IMR-90 (cell line): ENCODE measurements at regions not wholly inside any gene's neighbourhood (a gene's known extent, or its start where the extent isn't known, plus 50 kb on each side); places are given as distances from the start of the nearest gene placed in this dataset.

Source experiments
- ATAC-seq: fragments of 200-7000 bp; cut with Tn5 transposase; 2 replicates; pipeline ENCODE4 v1.9.1; 2020; ENCODE audit warnings: low read depth, mild to moderate bottlenecking, moderate library complexity
- BruUV-seq: library from RNA; stranded (reverse); fragments of 400-500 nt; replicated peaks from 2 replicates; lab custom pipeline; 2021; lab: Mats Ljungman, UMichigan
- CTCF ChIA-PET: fragments of 300-600 bp; formaldehyde crosslinking; extraction: SDS; loops from one replicate; lab custom pipeline; 2021; ENCODE audit warnings: antibody characterized with exemption; lab: Yijun Ruan, JAX
- POLR2A ChIA-PET: fragments of 300-600 bp; sonication (Branson Sonifier 250); formaldehyde crosslinking; loops from one replicate; lab custom pipeline; 2022; ENCODE audit warnings: antibody characterized with exemption; ENCODE audit not compliant: unreplicated experiment; lab: Charles Lee
- DNase-seq: peaks from one replicate; pipeline ENCODE4 v3.0.0; 2013
- H2AFZ ChIP-seq: replicated peaks from 2 replicates; pipeline ENCODE3; 2013; ENCODE audit warnings: low read length, mild to moderate bottlenecking; ENCODE audit not compliant: poor library complexity
- H2AK5ac ChIP-seq: 2 replicates; pipeline ENCODE4 v1.6.1; 2013; ENCODE audit warnings: low read depth, low read length, inconsistent platforms
- H2AK9ac ChIP-seq: replicated peaks from 2 replicates; pipeline ENCODE3; 2013; ENCODE audit warnings: mild to moderate bottlenecking, low read depth, low read length, moderate library complexity; ENCODE audit not compliant: poor library complexity
- H2BK120ac ChIP-seq: 2 replicates; pipeline ENCODE4 v1.6.1; 2013; ENCODE audit warnings: low read depth, low read length, inconsistent platforms
- H2BK15ac ChIP-seq: 3 replicates; pipeline ENCODE4 v1.6.1; 2013; ENCODE audit warnings: low read depth, low read length, inconsistent platforms
- H2BK20ac ChIP-seq: 2 replicates; pipeline ENCODE4 v1.6.1; 2013; ENCODE audit warnings: low read depth, mild to moderate bottlenecking, inconsistent platforms, low read length, moderate library complexity
- H2BK5ac ChIP-seq: 2 replicates; pipeline ENCODE4 v1.6.1; 2013; ENCODE audit warnings: mild to moderate bottlenecking, low read depth, low read length, inconsistent platforms; ENCODE audit not compliant: poor library complexity, severe bottlenecking
- H3K14ac ChIP-seq: replicated peaks from 2 replicates; pipeline ENCODE4 v1.6.1; 2013; ENCODE audit warnings: low read depth, low read length, inconsistent platforms
- H3K18ac ChIP-seq: 2 replicates; pipeline ENCODE4 v1.6.1; 2013; ENCODE audit warnings: low read depth, low read length, control low read depth
- H3K23ac ChIP-seq: 2 replicates; pipeline ENCODE4 v1.6.1; 2013; ENCODE audit warnings: low read depth, low read length, inconsistent platforms
- H3K27ac ChIP-seq: 2 replicates; pipeline ENCODE4 v1.5.1; 2013; ENCODE audit warnings: mild to moderate bottlenecking, control low read depth, low read length; ENCODE audit not compliant: insufficient read depth
- H3K27me3 ChIP-seq: 2 replicates; pipeline ENCODE4 v1.6.1; 2013; ENCODE audit warnings: low read length; ENCODE audit not compliant: control insufficient read depth, insufficient read depth
- H3K36me3 ChIP-seq: 2 replicates; pipeline ENCODE4 v1.6.1; 2013; ENCODE audit warnings: low read length, mixed read lengths; ENCODE audit not compliant: control insufficient read depth, insufficient read depth
- H3K4ac ChIP-seq: 2 replicates; pipeline ENCODE4 v1.6.1; 2013; ENCODE audit warnings: low read depth, low read length, inconsistent platforms
- H3K4me1 ChIP-seq: 2 replicates; pipeline ENCODE4 v1.6.1; 2013; ENCODE audit warnings: low read length, mixed read lengths; ENCODE audit not compliant: control insufficient read depth, insufficient read depth
- H3K4me2 ChIP-seq: 2 replicates; pipeline ENCODE4 v1.6.1; 2013; ENCODE audit warnings: low read depth, mild to moderate bottlenecking, control low read depth, low read length, moderate library complexity
- H3K4me3 ChIP-seq: 2 replicates; pipeline ENCODE4 v1.5.1; 2013; ENCODE audit warnings: low read depth, mild to moderate bottlenecking, control low read depth, low read length, moderate library complexity; ENCODE audit not compliant: insufficient read depth
- H3K56ac ChIP-seq: 2 replicates; pipeline ENCODE4 v1.6.1; 2013; ENCODE audit warnings: low read length, inconsistent platforms; ENCODE audit not compliant: insufficient read depth; ENCODE audit errors: extremely low read depth
- H3K79me1 ChIP-seq, 2 experiments: 2 replicates each; pipeline ENCODE4 v1.6.1; 2013; ENCODE audit warnings: low read length in 2 of 2, inconsistent platforms in 1 of 2, low read depth in 1 of 2
- H3K9ac ChIP-seq: 2 replicates; pipeline ENCODE4 v1.6.1; 2013; ENCODE audit warnings: low read depth, low read length, control low read depth
- H3K9me1 ChIP-seq: 2 replicates; pipeline ENCODE4 v1.6.1; 2013; ENCODE audit warnings: low read length, inconsistent platforms; ENCODE audit not compliant: insufficient read depth
- H3K9me3 ChIP-seq: 2 replicates; pipeline ENCODE4 v1.6.1; 2013; ENCODE audit warnings: low read length; ENCODE audit not compliant: control insufficient read depth, insufficient read depth
- H4K20me1 ChIP-seq: 2 replicates; pipeline ENCODE4 v1.6.1; 2013; ENCODE audit warnings: low read length, inconsistent platforms; ENCODE audit not compliant: insufficient read depth
- H4K5ac ChIP-seq: 2 replicates; pipeline ENCODE4 v1.6.1; 2013; ENCODE audit warnings: mild to moderate bottlenecking, low read depth, low read length, control low read depth
- H4K8ac ChIP-seq, 2 experiments: 2 replicates each; pipeline ENCODE4 v1.6.1; 2013; ENCODE audit warnings: low read depth in 2 of 2, low read length in 2 of 2, control low read depth in 1 of 2, inconsistent platforms in 1 of 2
- H4K91ac ChIP-seq: 2 replicates; pipeline ENCODE4 v1.6.1; 2013; ENCODE audit warnings: low read depth, low read length, inconsistent platforms; ENCODE audit not compliant: insufficient read depth
- BHLHE40 ChIP-seq: fragments of 150-350 bp; IDR thresholded peaks from 2 replicates; pipeline ENCODE4 v1.6.1; 2016; ENCODE audit warnings: mild to moderate bottlenecking, low read depth, low read length
- CEBPB ChIP-seq: IDR thresholded peaks from 2 replicates; pipeline ENCODE4 v1.6.1; 2012; ENCODE audit warnings: low read depth, low read length, improper control_type of control experiment
- CHD1 ChIP-seq: IDR thresholded peaks from 2 replicates; pipeline ENCODE4 v1.6.1; 2012; ENCODE audit warnings: low read depth, low read length, improper control_type of control experiment
- CTCF ChIP-seq: conservative IDR thresholded peaks from 2 replicates; pipeline ENCODE4 v1.5.1; 2012; ENCODE audit warnings: mild to moderate bottlenecking, low read depth, low read length, improper control_type of control experiment
- ELK1 ChIP-seq: fragments of 150-350 bp; IDR thresholded peaks from 2 replicates; pipeline ENCODE4 v1.6.1; 2016; ENCODE audit warnings: low read depth, mild to moderate bottlenecking, low read length, moderate library complexity, borderline replicate concordance
- FOS ChIP-seq: fragments of 150-350 bp; IDR thresholded peaks from 2 replicates; pipeline ENCODE4 v1.6.1; 2016; ENCODE audit warnings: low read depth, low read length
- MAFK ChIP-seq: IDR thresholded peaks from 2 replicates; pipeline ENCODE4 v1.6.1; 2012; ENCODE audit warnings: low read depth, low read length, improper control_type of control experiment
- MAZ ChIP-seq: IDR thresholded peaks from 2 replicates; pipeline ENCODE4 v1.6.1; 2012; ENCODE audit warnings: low read depth, mild to moderate bottlenecking, low read length, improper control_type of control experiment, moderate library complexity, borderline replicate concordance
- MXI1 ChIP-seq: IDR thresholded peaks from 2 replicates; pipeline ENCODE4 v1.6.1; 2012; ENCODE audit warnings: low read depth, mild to moderate bottlenecking, low read length, moderate library complexity, borderline replicate concordance
- NFE2L2 ChIP-seq: fragments of 150-350 bp; IDR thresholded peaks from 2 replicates; pipeline ENCODE4 v1.6.1; 2016; ENCODE audit warnings: low read depth, mild to moderate bottlenecking, low read length
- POLR2A ChIP-seq: IDR thresholded peaks from 2 replicates; pipeline ENCODE4 v1.6.1; 2012; ENCODE audit warnings: mild to moderate bottlenecking, low read depth, low read length
- RAD21 ChIP-seq: IDR thresholded peaks from 2 replicates; pipeline ENCODE4 v1.6.1; 2012; ENCODE audit warnings: low read length, improper control_type of control experiment
- RCOR1 ChIP-seq: IDR thresholded peaks from 2 replicates; pipeline ENCODE4 v1.6.1; 2012; ENCODE audit warnings: mild to moderate bottlenecking, low read length, improper control_type of control experiment; ENCODE audit not compliant: insufficient replicate concordance
- RFX5 ChIP-seq: IDR thresholded peaks from 2 replicates; pipeline ENCODE4 v1.8.0; 2012; ENCODE audit warnings: low read depth, mild to moderate bottlenecking, low read length, moderate library complexity
- SMC3 ChIP-seq: fragments of 150-350 bp; IDR thresholded peaks from 2 replicates; pipeline ENCODE4 v1.6.1; 2016; ENCODE audit warnings: low read depth, mild to moderate bottlenecking, antibody characterized with exemption, low read length, moderate library complexity
- USF2 ChIP-seq: fragments of 150-350 bp; IDR thresholded peaks from 2 replicates; pipeline ENCODE4 v1.6.1; 2017; ENCODE audit warnings: mild to moderate bottlenecking, antibody characterized with exemption, low read length, low read depth
- WGBS, 2 experiments: methylation state at CpG; one replicate each; pipeline versions ENCODE4 v1.1.5 to v1.1.7; 2013; ENCODE audit warnings: missing lambda C conversion rate in 2 of 2; ENCODE audit not compliant: insufficient read length in 1 of 2; ENCODE audit errors: extremely low coverage in 2 of 2; 5-methylcytosine and 5-hydroxymethylcytosine counted together
- dilution Hi-C: fragments of 300-500 bp; cut with HindIII; formaldehyde crosslinking; loops from one replicate; pipeline ENCODE4 v1.14.3; 2018; ENCODE audit warnings: low sequenced_read_pairs; ENCODE audit not compliant: unreplicated experiment
- in situ Hi-C: fragments of 300-500 bp; cut with MboI; formaldehyde crosslinking; loops from 3 replicates; pipeline ENCODE4 v1.14.3; 2019; ENCODE audit warnings: low sequenced_read_pairs, inconsistent platforms, mixed read lengths
- intact Hi-C: fragments of 100-400 bp; cut with micrococcal nuclease; formaldehyde crosslinking; loops from 2 replicates; pipeline ENCODE4 v1.10.0; 2022

- Histone ChIP-seq H3K4me1 (no peaks in the 10 kb centered on the region), H4K20me1 (no peaks in the 10 kb centered on the region), H2BK15ac (no peak overlapping the region), H3K56ac (no peak overlapping the region), H2AK9ac (no peak overlapping the region), H4K91ac (no peak overlapping the region), H3K27me3 (no peaks in the 10 kb centered on the region), H3K36me3 (no peaks in the 10 kb centered on the region), H3K14ac (no peak overlapping the region), H2BK20ac (no peak overlapping the region), H2AFZ (no peak overlapping the region), H3K79me1 (no peaks in the 10 kb centered on the region), H3K4ac (no peak overlapping the region), H3K9me3 (peaks cover 43% of the 10 kb centered on the region), H2BK5ac (no peak overlapping the region), H3K4me3 (no peak overlapping the region), H2AK5ac (no peak overlapping the region), H4K8ac (no peak overlapping the region), H3K27ac (no peak overlapping the region), H2BK120ac (no peak overlapping the region), H3K9ac (no peak overlapping the region), H3K4me2 (no peak overlapping the region), H3K23ac (no peak overlapping the region), H4K5ac (no peak overlapping the region), H3K9me1 (no peaks in the 10 kb centered on the region), H3K18ac (no peak overlapping the region)
- no CpG with 5 or more reads among the region's 2 CpGs for WGBS, 2 experiments
- dilution Hi-C loops = no loop called here
- TF ChIP-seq RFX5 (no peak), NFE2L2 (no peak), RCOR1 (no peak), BHLHE40 (no peak), RAD21 (no peak), CHD1 (no peak), MXI1 (no peak), POLR2A (no peak), ELK1 (no peak), MAFK (no peak), CEBPB (no peak), USF2 (no peak), SMC3 (no peak), CTCF (no peak), FOS (no peak), MAZ (no peak)
- DNase-seq (no peak), ATAC-seq (no peak)
- BruUV-seq = no TSS peak
- ChIA-PET CTCF (no interaction called here), POLR2A (no interaction called here)
- intact Hi-C loops = no loop called here
- in situ Hi-C loops = no loop called here
Measured at GRCh38 chr12:125518074-125518473, 452.8 kb downstream of the AACS start.
